GM21825 (cell line): ENCODE measurements at regions not wholly inside any gene's neighbourhood (a gene's known extent, or its start where the extent isn't known, plus 50 kb on each side); places are given as distances from the start of the nearest gene placed in this dataset.
A peak's percentile ranks its signal among the peaks of the same experiment; 100 is the strongest.
"Not testable (repeated sequence)": the region's sequence is repeated elsewhere in the genome, so short reads cannot be mapped to it uniquely, and the experiment has no call there.

Experiments used
- ATAC-seq: cut with Tn5 transposase; IDR thresholded peaks from one replicate; pipeline ENCODE4 v1.9.1; 2021; ENCODE audit warnings: mild to moderate bottlenecking, moderate library complexity; ENCODE audit not compliant: unreplicated experiment

- ATAC-seq: no peak
These were observed 69.4 kb downstream of the SAMD9 start for GRCh38 chr7:93048136-93048930.

- ATAC-seq: no peak
These were observed 70.2 kb downstream of the SAMD9 start for GRCh38 chr7:93047514-93048099.

GRCh38 chr7:93046641-93047040, 71.1 kb downstream of the SAMD9 start:
- no peak for ATAC-seq

GRCh38 chr7:93044147-93044810, 73.5 kb downstream of the SAMD9 start:
- ATAC-seq: no peak

GRCh38 chr7:93043385-93043985, 74.3 kb downstream of the SAMD9 start:
- no peak for ATAC-seq

GRCh38 chr7:93040355-93040754, 77.4 kb downstream of the SAMD9 start:
- ATAC-seq: no peak

- no peak for ATAC-seq
These were observed 78.0 kb downstream of the SAMD9 start for GRCh38 chr7:93039786-93040185.

GRCh38 chr7:93039282-93039681, 78.5 kb downstream of the SAMD9 start:
- ATAC-seq: no peak

- peak; percentile 91 for ATAC-seq
These were observed 81.0 kb downstream of the SAMD9 start for GRCh38 chr7:93036807-93037206.

- no peak for ATAC-seq
These were observed 81.6 kb downstream of the SAMD9 start for GRCh38 chr7:93036149-93036640.

GRCh38 chr7:93031795-93032194, 86.0 kb downstream of the SAMD9 start:
- ATAC-seq: no peak

GRCh38 chr7:93030605-93031225, 87.1 kb downstream of the SAMD9 start:
- no peak for ATAC-seq

GRCh38 chr7:93029056-93029455, 88.7 kb downstream of the SAMD9 start:
- ATAC-seq: no peak

GRCh38 chr7:93028610-93029009, 89.2 kb downstream of the SAMD9 start:
- no peak for ATAC-seq

- no peak for ATAC-seq
These were observed 90.7 kb downstream of the SAMD9 start for GRCh38 chr7:93027044-93027443.

GRCh38 chr7:93026425-93026824, 91.4 kb downstream of the SAMD9 start:
- ATAC-seq: no peak

- no peak for ATAC-seq
These were observed 92.4 kb downstream of the SAMD9 start for GRCh38 chr7:93025389-93025788.

- ATAC-seq: not testable (repeated sequence)
These were observed 94.8 kb downstream of the SAMD9 start for GRCh38 chr7:93022931-93023478.

- no peak for ATAC-seq
These were observed 96.0 kb downstream of the SAMD9 start for GRCh38 chr7:93021748-93022147.

- ATAC-seq: no peak
These were observed 99.1 kb downstream of the SAMD9 start for GRCh38 chr7:93018716-93019115.
